Neural cell (in vitro differentiated cells): ENCODE measurements at regions not wholly inside any gene's neighbourhood (a gene's known extent, or its start where the extent isn't known, plus 50 kb on each side); places are given as distances from the start of the nearest gene placed in this dataset.
A peak's percentile ranks its signal among the peaks of the same experiment; 100 is the strongest.

Experiments used
- EP300 ChIP-seq: fragments of 450-650 bp; conservative IDR thresholded peaks from 2 replicates; pipeline ENCODE4 v1.6.1; 2014; ENCODE audit warnings: antibody characterized with exemption, mild to moderate bottlenecking, moderate library complexity; ENCODE audit not compliant: poor library complexity, severe bottlenecking
- EZH2 ChIP-seq: fragments of 200-600, 300-800 bp; shearing (Covaris generic), sonication (generic); IDR thresholded peaks from 2 replicates; pipeline ENCODE4 v1.6.1; 2014; ENCODE audit warnings: antibody characterized with exemption, low read length, borderline replicate concordance, mild to moderate bottlenecking; ENCODE audit not compliant: insufficient read depth, poor library complexity, severe bottlenecking
- POLR2AphosphoS5 ChIP-seq: IDR thresholded peaks from 2 replicates; pipeline ENCODE4 v1.6.1; 2012
- RAD21 ChIP-seq: fragments of 450-650 bp; conservative IDR thresholded peaks from 2 replicates; pipeline ENCODE4 v1.6.1; 2014; ENCODE audit warnings: antibody characterized with exemption, mild to moderate bottlenecking, moderate library complexity
- SMC3 ChIP-seq: fragments of 450-650 bp; conservative IDR thresholded peaks from 2 replicates; pipeline ENCODE4 v1.6.1; 2014; ENCODE audit warnings: antibody characterized with exemption, mild to moderate bottlenecking, moderate library complexity; ENCODE audit not compliant: poor library complexity
- TAF1 ChIP-seq: IDR thresholded peaks from 2 replicates; pipeline ENCODE4 v1.6.1; 2012; ENCODE audit warnings: low read depth
- TF ChIP-seq, protein P1 (sequence below): fragments of 450-650 bp; IDR thresholded peaks from 2 replicates; pipeline ENCODE4 v1.5.1; 2014; ENCODE audit warnings: antibody characterized with exemption, mild to moderate bottlenecking, moderate library complexity; ENCODE audit not compliant: poor library complexity, severe bottlenecking
- TF ChIP-seq, protein P2 (sequence below): IDR thresholded peaks from 2 replicates; pipeline ENCODE4 v1.6.1; 2012; ENCODE audit warnings: borderline replicate concordance

DNA sequence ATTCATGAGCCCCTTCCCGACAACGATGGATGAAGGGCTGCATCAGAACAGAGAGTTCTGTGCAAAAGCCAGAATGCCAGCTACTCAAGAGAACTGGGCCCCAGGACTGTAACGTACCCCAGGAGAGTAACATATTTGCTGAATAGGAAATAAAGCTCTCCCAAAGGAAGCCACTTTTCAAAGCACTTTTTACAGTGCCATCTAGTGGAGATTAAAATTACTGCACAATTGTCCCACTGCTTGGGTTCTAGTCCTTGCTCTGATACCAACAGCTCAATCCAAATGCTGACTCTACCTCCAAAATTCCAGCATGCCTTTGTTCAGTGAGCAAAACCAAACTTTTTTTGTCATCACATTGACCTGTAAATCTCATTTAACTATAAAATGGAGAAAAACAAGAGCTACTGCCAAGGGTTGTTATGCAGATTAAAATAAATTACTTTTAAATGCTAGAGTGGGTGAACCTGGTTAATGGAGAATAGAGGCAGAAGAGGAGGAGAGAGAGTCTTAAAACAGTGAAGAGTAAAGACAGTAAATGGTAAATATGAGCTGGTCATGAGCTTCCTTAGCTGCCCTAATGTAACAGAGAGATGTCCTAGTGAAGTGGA lies 87.6 kb upstream of the FSHB start:
- TF ChIP-seq, protein P1, sequence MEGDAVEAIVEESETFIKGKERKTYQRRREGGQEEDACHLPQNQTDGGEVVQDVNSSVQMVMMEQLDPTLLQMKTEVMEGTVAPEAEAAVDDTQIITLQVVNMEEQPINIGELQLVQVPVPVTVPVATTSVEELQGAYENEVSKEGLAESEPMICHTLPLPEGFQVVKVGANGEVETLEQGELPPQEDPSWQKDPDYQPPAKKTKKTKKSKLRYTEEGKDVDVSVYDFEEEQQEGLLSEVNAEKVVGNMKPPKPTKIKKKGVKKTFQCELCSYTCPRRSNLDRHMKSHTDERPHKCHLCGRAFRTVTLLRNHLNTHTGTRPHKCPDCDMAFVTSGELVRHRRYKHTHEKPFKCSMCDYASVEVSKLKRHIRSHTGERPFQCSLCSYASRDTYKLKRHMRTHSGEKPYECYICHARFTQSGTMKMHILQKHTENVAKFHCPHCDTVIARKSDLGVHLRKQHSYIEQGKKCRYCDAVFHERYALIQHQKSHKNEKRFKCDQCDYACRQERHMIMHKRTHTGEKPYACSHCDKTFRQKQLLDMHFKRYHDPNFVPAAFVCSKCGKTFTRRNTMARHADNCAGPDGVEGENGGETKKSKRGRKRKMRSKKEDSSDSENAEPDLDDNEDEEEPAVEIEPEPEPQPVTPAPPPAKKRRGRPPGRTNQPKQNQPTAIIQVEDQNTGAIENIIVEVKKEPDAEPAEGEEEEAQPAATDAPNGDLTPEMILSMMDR, result peak; percentile 69
- TF ChIP-seq POLR2AphosphoS5 (no peak), SMC3 (peak; percentile 73), EZH2 (no peak), EP300 (no peak), TAF1 (no peak), RAD21 (peak; percentile 69)
- TF ChIP-seq, protein P2, sequence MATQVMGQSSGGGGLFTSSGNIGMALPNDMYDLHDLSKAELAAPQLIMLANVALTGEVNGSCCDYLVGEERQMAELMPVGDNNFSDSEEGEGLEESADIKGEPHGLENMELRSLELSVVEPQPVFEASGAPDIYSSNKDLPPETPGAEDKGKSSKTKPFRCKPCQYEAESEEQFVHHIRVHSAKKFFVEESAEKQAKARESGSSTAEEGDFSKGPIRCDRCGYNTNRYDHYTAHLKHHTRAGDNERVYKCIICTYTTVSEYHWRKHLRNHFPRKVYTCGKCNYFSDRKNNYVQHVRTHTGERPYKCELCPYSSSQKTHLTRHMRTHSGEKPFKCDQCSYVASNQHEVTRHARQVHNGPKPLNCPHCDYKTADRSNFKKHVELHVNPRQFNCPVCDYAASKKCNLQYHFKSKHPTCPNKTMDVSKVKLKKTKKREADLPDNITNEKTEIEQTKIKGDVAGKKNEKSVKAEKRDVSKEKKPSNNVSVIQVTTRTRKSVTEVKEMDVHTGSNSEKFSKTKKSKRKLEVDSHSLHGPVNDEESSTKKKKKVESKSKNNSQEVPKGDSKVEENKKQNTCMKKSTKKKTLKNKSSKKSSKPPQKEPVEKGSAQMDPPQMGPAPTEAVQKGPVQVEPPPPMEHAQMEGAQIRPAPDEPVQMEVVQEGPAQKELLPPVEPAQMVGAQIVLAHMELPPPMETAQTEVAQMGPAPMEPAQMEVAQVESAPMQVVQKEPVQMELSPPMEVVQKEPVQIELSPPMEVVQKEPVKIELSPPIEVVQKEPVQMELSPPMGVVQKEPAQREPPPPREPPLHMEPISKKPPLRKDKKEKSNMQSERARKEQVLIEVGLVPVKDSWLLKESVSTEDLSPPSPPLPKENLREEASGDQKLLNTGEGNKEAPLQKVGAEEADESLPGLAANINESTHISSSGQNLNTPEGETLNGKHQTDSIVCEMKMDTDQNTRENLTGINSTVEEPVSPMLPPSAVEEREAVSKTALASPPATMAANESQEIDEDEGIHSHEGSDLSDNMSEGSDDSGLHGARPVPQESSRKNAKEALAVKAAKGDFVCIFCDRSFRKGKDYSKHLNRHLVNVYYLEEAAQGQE, result no peak
